Right atrium auricular region (tissue), 2 donors: ENCODE measurements at regions not wholly inside any gene's neighbourhood (a gene's known extent, or its start where the extent isn't known, plus 50 kb on each side); places are given as distances from the start of the nearest gene placed in this dataset.

ENCODE experiments used
- DNase-seq: peaks from one replicate; pipeline ENCODE4 v3.0.0-alpha.2; 2019; ENCODE audit warnings: low spot score
- H3K27ac ChIP-seq, 2 donors: fragments of 200-600 bp; sonication (generic); 1 replicate in 1 of 2; 2 replicates in 1 of 2; pipeline ENCODE4 v1.5.1; 2016 to 2019
- H3K27me3 ChIP-seq, 2 donors: fragments of 200-600 bp; sonication (generic); one replicate each; pipeline versions ENCODE4 v1.5.1 to v1.6.0; 2017 to 2019
- H3K36me3 ChIP-seq: fragments of 200-600 bp; sonication (generic); one replicate; pipeline ENCODE4 v1.5.1; 2016
- H3K4me1 ChIP-seq, 2 donors: fragments of 200-600 bp; sonication (generic); one replicate each; pipeline versions ENCODE4 v1.5.1 to v1.6.0; 2017 to 2019
- H3K4me3 ChIP-seq, 2 donors: fragments of 200-600 bp; sonication (generic); 1 replicate in 1 of 2; 2 replicates in 1 of 2; pipeline ENCODE4 v1.5.1; 2017 to 2019; ENCODE audit warnings: mild to moderate bottlenecking in 1 of 2, moderate library complexity in 1 of 2
- H3K9me3 ChIP-seq, 2 donors: fragments of 200-600 bp; sonication (generic); one replicate each; pipeline ENCODE4 v1.5.1; 2019
- CTCF ChIP-seq, 2 donors: fragments of 200-600 bp; sonication (generic); IDR thresholded peaks; one replicate each; pipeline ENCODE4 v1.5.1; 2019; ENCODE audit warnings: antibody characterized with exemption in 2 of 2

- Histone ChIP-seq H3K9me3 (peaks cover 0 to 16% of the 10 kb centered on the region in 2 donors), H3K4me3 (no peak overlapping the region), H3K27me3 (no peaks in the 10 kb centered on the region), H3K4me1 (no peaks in the 10 kb centered on the region), H3K36me3 (no peaks in the 10 kb centered on the region), H3K27ac (no peak overlapping the region)
- no peak for DNase-seq
- no peak for TF ChIP-seq CTCF (IDR thresholded peaks at IDR 0.05)
These were observed 530.7 kb downstream of the CENPC start for GRCh38 chr4:67014592-67014991.

- Histone ChIP-seq H3K4me3 (no peak overlapping the region), H3K27ac (no peak overlapping the region), H3K36me3 (no peaks in the 10 kb centered on the region), H3K27me3 (no peaks in the 10 kb centered on the region), H3K4me1 (no peaks in the 10 kb centered on the region), H3K9me3 (no peaks in the 10 kb centered on the region)
- no peak for DNase-seq
- no peak for TF ChIP-seq CTCF (IDR thresholded peaks at IDR 0.05)
These were observed 538.5 kb downstream of the CENPC start for GRCh38 chr4:67006791-67007190.

GRCh38 chr4:66991521-66991920 lies 553.8 kb downstream of the CENPC start:
- Histone ChIP-seq H3K27ac (no peak overlapping the region), H3K4me3 (no peak overlapping the region), H3K27me3 (no peaks in the 10 kb centered on the region), H3K9me3 (peaks cover 0 to 7% of the 10 kb centered on the region in 2 donors), H3K4me1 (no peaks in the 10 kb centered on the region), H3K36me3 (no peaks in the 10 kb centered on the region)
- no peak for DNase-seq
- no peak for TF ChIP-seq CTCF (IDR thresholded peaks at IDR 0.05)

GRCh38 chr4:66974665-66975064 lies 570.6 kb downstream of the CENPC start:
- Histone ChIP-seq H3K4me3 (no peak overlapping the region), H3K36me3 (no peaks in the 10 kb centered on the region), H3K9me3 (no peaks in the 10 kb centered on the region), H3K4me1 (no peaks in the 10 kb centered on the region), H3K27ac (no peak overlapping the region), H3K27me3 (no peaks in the 10 kb centered on the region)
- DNase-seq: no peak
- no peak for TF ChIP-seq CTCF (IDR thresholded peaks at IDR 0.05)

GRCh38 chr4:66972087-66972486 lies 573.2 kb downstream of the CENPC start:
- TF ChIP-seq CTCF (IDR thresholded peaks at IDR 0.05): no peak
- Histone ChIP-seq H3K36me3 (no peaks in the 10 kb centered on the region), H3K4me3 (no peak overlapping the region), H3K27ac (peak overlapping the region in 1 of 2 donors; percentile 24), H3K4me1 (no peaks in the 10 kb centered on the region), H3K9me3 (no peaks in the 10 kb centered on the region), H3K27me3 (no peaks in the 10 kb centered on the region)
- DNase-seq: no peak

- H3K4me1 ChIP-seq: no peaks in the 10 kb centered on the region
- TF ChIP-seq CTCF (IDR thresholded peaks at IDR 0.05): no peak
- no peak overlapping the region for H3K27ac ChIP-seq
- H3K9me3 ChIP-seq: no peaks in the 10 kb centered on the region
- H3K36me3 ChIP-seq: no peaks in the 10 kb centered on the region
- H3K27me3 ChIP-seq: no peaks in the 10 kb centered on the region
- no peak overlapping the region for H3K4me3 ChIP-seq
- no peak for DNase-seq
These were observed 580.8 kb downstream of the CENPC start for GRCh38 chr4:66964467-66964866.
